Left hindlimb (tissue), 1 donor: ENCODE measurements at regions not wholly inside any gene's neighbourhood (a gene's known extent, or its start where the extent isn't known, plus 50 kb on each side); places are given as distances from the start of the nearest gene placed in this dataset.

Source experiments
- DNase-seq: peaks from one replicate; pipeline ENCODE4 v3.0.0-alpha.2; 2018

DNA sequence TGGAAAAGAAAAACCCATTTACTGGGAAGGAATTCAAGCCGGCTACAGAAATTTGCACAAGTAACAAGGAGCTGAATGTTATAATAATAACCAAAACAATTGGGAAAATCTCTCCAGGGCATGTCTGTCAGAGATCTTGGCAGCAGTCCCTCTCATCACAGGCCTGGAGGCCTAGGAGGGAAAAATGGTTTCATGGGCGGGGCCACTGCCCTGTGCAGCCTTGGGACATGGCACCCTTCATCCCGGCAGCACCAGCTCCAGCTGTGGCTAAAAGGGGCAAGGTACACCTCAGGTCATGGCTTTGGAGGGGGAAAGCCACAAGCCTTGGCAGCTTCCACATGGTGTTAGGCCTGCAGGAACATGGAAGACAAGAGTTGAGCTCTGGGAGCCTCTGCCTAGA is 513.1 kb upstream of the CNKSR2 start:
- DNase-seq, result no peak

DNA sequence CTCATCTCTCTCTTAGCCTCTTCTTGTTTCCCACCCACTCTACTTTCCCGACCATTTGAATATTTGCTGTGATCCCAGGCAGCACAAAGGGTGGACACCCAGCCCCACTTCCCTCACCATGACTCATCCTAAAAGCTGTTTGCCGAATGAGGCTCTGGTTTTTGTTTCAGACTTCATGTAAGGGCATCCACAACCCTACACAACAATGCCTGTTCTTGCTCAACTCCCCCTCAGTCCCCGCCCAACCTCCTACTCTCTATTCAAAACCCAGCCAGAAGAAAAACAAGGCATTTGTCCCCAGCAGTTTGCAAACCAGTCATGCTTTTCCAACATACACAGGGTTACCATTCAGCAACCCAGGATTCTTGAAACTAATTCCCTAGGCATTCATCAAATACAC is 516.5 kb upstream of the CNKSR2 start:
- no peak for DNase-seq

DNA sequence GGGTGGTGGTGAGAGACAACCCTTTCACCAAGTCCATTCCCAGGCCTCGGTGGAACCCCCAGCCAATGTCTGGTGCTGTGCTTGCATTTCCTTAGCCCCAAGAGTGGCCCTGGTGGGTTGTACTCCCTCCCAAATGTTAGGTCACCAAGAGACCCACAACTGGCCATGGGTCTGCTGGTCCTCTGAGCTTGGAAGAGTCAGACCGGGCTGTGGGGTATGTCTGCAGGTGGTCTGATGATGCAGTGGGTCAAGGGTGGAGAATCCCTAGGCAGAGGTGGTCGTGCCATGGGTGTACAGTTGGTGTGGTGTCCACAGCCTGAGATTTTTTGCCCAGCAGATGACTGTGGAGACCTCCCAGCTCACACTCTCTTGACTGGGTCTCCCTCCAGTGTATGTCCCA is 535.7 kb upstream of the CNKSR2 start:
- no peak for DNase-seq

DNA sequence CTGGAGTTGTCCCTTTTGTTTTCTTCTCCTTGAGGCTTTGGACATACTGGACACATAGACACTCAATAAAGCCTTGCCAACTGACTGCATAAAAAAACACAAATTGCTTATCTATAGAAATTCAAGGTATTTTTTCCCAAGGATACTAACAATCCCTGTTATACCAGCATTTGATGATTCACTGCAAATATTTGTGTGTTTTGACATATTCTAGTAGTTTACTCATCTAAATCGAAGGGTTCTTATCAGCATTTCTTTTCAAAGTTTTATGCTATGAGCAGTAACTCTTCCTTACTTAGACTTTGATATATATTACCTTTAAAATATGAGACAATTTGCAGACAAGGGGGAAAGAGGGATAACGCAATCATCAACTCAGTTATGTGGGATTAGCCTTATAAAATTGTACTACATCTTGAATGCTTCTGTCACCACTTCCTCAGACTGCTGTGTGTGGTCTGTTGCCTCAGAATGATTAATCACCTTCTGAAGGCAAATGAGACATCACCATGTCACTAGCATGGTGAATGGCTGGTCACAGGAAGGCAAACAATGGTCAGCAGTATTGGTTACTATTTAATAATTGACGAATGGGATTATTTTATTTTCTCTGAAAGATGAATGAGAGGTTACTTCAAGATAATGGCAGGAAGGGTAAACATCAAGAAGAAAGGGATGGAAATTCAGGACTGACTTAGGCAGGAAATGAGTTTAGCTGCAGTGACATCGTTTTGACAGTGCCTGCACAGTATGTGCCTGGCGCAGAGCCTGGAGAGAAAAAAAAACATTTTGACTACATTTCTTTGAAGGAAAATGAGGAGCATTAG is 544.3 kb upstream of the CNKSR2 start:
- DNase-seq, result no peak

DNA sequence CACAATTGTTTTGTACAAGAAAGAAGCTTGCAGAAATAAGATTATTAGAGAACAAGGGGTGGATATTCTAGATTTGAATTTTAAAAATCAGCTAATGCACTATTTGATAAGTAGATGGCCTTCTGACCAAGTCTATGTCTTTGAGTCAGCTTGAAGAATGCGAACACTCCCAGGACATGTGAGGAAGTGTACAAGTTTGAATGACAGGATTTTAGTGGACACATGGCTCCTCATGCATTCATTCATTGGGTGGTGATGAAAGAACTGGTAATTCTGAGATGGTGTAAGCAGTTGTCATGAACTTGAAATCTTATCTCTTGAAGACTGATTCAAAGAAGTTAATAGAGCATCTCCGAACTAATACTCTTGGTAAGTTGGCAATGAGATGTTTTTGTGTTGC is 548.2 kb upstream of the CNKSR2 start:
- no peak for DNase-seq

DNA sequence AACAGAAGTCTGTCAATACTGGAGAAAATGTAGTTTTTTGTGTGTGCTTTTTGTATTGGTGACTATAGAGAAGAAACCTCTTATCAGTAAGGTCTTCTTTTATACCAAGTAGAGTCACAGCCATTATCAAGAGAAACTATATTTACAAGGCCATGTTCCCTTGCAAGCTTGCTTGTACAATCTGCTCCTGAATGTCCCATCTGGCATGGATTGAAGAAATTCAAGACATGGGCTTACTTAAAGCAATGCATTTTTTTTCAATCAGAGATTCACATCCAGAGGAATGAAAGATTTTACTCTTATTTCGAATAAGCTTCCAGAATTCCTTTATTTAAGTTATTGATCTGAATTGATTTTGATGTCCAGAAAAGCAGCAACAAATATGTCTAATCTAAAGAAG is 537.3 kb upstream of the RPS6KA3 start:
- no peak for DNase-seq

DNA sequence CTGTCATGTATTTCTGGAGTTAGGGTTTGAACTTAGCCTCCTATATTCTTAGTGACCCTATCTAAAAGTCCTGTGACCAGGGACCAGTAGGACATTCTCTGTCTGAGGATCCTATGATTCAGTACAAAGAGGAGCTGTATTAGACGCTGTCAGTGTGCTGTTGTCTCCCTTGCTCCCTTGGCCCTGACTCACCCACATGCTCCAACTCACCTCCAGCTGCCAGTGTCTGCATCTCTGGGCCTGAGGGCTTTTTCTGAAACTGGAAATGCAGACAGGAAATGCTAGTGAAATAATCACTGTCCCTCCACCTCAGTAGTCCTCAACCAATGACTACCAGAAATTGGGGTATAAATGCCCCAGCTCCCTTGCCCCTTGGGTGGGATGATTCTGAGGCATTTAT is 535.3 kb upstream of the RPS6KA3 start:
- no peak for DNase-seq

DNA sequence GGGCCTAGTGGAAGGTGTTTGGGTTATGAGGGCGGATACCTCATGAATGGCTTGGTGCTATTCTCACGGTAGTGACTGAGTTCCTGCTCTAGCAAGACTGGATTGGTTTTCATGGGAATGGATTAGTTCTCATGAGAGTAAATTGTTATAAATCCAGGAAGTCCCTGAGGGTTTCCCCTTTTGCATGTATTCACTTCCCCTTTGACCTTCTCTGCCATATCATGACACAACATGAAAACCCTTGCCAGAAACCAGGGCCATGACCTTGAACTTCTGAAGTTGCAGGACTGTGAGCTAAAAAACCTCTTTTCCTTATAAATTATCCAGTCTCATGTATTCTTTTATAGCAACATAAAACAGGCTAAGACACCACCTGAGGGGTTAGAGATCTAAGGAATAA is 529.7 kb upstream of the RPS6KA3 start:
- no peak for DNase-seq

DNA sequence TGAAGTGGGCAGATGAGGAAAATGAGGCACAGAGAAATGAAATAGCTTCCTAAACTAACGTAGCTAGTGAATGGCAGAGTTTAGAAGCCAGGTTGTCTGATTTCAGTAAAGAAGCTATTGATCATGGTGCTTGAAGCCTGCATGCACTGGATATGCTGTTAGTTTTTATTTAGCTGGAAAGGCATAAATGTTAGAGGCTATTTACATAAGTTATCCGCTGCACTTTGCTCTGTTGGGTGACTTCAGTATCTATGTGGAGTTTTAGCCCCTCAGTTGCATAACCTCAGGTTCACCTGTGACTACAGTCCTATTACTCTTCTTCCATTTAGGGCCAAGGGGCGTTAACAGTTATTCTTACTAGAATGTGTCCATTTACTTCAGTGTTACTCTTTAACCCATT is 522.4 kb upstream of the RPS6KA3 start:
- no peak for DNase-seq

DNA sequence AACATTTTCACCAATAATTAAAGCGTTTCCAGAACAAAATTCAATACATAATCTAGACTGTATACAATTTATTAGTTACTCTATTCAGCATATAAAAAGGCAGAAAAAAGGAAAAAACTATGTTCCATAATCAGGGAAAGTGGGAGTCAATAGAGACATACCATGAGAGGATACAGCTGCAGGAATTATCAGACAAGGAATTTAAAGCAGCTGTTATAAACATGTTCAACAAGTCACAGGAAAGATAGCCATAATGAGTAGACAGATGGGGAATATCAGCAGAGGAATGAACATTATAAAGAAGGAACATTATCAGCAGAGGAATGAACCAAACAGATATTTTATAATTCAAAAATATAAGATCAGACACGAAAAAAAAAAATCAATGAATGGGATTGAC is 500.6 kb upstream of the RPS6KA3 start:
- no peak for DNase-seq

DNA sequence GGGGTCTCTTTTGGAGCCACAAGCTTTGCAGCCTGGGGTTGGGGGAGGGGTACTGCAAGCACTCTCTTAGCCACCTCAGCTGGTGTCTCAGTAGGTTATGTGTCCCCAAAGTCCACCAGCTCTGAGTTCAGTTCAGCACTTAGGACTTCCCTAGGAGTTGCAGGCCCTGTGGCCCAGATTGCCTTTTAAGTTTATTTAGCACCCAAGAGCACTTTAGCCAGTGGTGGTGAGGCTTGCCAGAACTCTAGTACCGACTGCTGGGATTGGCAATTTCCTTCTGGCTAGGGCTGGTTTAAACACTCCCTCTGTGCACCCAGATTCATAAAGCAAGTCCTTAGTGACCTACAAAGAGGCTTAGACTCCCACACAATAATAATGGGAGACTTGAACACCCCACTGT is 489.9 kb upstream of the RPS6KA3 start:
- DNase-seq, result no peak

DNA sequence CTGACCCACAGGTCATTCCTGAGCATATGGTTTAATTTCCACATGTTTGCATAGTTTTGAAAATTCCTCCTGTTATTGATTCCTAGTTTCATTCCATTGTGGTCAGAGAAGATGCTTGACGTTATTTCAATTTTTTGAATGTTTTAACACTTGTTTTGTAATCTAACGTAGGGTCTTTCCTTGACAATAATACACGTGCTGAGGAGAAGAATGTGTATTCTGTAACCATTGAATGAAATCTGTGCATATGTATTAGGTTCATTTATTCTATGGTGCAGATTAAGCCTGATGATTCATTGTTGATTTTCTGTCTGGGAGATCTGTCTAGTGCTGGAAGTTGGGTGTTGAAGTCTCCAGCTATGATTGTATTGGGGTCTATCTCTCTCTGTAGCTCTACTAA is 486.4 kb upstream of the RPS6KA3 start:
- no peak for DNase-seq

DNA sequence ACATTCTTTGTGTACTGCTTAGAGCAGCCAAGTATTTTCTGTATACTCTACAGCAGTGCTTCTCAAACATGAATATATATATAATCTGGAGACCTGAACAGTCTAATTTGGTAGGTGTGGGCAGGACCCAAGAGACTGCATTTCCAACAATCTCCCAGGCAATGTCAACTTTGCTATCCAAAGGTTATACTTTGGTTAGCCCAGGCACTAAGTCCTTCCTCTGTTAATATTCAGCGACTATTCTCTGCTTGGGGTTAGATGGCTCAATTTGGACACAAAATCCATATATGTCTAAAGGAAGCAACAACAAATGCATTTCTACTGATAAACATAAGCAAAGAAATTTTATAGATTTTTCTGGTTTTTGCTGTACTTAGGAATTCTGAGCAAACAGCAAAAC is 480.0 kb upstream of the RPS6KA3 start:
- DNase-seq, result no peak

DNA sequence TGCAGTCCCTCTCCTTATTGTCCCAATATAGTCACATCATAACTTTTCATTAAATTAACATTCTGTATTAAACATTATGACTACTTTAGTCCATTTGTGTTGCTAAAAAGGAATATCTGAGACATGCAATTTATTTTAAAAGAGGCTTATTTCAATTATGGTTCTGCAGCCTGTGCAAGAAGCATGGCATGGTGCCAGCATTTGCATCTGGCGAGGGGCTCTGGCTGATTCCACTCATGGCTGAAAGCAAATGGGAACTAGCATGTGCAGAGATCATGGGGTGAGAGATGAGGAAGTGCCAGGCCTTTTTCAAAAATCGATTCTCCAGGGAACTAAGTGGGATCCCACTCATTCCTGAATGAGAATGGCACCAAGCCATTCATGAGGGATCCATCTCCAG is 476.3 kb upstream of the RPS6KA3 start:
- no peak for DNase-seq

DNA sequence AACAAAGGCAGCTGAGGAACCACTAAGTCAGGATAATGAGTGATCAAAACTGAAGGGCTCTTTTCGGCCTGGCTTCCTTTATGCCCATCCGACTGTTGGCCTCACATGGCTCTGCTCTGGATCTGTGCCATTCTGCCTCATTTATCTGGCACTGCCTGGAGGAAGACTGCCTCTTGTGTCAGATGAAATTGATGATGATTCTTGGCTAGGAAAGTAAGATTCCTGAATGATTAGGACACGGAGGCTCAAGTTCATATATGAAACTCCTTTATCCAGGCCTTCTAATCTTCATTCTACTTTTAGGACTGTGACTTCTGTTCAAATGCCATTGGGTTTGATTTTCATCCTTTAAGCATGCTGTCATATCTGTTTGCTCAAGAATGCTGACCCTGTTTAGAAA is 475.4 kb upstream of the RPS6KA3 start:
- DNase-seq, result no peak

DNA sequence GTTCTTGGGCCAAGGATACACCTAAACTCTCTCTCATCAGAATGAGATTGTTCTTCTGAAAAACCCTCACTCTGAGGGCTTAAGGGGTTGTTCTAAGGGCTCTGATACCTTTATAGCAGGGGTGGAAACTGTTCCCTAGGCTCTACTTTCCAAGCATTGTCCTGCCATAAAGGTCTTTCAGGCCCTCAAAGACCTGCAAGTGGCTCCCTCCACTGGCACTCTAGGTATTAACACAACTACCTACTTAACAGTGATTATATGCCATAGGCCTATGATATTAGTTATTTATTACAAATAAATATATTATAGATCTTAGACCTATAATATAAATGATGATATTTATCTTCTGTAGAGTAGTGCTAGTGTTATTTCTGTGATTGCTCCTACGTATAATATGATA is 473.7 kb upstream of the RPS6KA3 start:
- no peak for DNase-seq

DNA sequence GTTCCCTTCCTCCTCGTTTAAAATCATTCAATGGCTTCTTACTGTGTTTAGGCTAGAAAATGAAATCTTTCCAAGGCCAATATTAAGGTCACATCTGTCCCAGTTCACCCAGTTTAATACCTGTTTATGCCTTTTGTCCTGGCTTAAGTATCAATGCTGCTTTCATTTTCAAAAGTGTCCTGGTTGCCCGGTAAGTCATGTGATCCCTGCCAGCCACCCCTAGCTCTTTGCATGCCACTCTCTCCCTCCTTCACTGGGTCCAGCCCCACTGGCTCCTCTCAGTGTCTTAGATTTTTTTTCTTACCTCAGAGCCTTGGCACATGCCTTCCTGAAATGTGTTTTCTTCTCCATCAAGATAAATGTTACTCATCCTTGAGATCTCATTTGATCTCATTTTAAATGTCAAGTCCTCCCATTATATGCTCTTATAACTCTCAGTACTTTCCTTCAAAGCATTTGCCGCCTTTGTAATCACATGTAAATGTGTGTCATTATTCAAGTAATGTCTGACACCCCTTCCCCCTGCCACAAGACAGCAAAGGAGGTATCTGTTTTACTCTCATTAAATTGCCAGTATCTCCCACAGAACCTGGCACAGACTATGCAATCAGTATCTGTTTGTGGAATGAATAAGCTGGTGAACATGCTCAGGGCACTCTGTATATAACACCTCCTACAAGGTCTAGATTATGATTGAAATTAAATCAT is 472.5 kb upstream of the RPS6KA3 start:
- no peak for DNase-seq

DNA sequence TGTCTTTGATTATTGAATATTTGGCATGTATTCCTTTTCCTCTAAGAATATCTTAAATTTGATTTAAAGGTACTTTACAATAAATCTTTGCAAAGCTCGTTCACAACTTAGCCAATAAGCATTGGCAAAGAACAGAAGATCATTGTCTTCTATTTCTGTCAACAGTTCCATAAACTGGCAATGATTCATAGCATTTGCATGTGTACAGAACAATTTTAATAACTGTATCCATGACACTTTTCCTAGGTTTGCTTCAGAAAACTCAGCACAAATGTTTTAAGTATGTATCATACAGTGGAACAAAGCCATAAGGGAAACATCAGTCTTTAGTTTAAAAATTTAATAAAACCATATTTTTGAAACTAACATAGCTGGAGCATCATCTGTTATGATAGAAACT is 462.7 kb upstream of the RPS6KA3 start:
- DNase-seq, result no peak

DNA sequence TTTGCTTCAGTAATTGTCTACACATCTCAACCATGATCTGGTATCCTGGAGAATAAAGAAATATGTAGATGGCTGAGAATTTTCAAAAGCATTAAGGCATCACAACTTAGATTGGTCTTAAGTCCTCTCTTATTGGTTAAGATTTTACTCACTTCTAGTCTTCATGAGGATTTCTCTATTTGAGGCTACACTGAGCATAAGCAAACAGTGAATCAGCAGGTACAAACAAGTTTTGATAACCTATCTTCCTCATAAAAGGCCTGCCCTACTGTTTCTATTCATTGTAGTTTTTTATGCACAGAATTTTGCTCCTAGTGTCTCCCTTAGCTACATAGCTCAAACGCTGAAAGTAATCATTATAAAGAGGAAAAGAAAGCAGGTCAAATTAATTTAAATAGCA is 460.7 kb upstream of the RPS6KA3 start:
- DNase-seq, result no peak

DNA sequence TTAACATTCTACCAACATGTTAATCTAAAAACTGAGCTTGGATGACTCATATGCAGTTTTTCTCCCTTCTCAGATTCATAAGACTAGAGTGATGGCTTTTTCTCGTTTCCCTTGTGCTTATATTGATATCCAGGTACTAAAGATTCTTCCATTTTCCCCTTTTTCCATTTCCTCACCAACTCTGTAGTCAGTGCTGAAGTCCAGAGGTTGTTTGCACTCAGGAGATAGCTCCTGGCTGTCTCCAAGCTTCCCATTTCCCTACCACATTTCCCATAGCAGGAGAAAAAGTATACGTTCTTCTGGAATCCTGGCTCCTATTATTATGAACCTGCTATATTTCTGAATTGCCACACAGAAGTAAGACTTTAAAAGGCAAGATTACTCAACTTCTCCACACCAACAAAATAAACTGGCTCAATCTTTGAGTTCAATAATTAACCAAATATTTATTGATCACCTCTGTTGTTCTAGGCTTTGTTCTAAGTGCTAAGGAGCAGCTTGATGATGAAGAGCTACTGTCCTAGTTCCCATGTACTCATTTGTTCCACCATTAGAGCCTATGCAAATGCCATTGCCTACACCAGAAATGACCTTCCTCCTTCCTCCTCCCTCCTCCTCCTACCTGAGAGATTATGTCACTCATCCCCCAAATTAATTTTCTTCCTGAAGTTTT is 454.4 kb upstream of the RPS6KA3 start:
- DNase-seq, result no peak

DNA sequence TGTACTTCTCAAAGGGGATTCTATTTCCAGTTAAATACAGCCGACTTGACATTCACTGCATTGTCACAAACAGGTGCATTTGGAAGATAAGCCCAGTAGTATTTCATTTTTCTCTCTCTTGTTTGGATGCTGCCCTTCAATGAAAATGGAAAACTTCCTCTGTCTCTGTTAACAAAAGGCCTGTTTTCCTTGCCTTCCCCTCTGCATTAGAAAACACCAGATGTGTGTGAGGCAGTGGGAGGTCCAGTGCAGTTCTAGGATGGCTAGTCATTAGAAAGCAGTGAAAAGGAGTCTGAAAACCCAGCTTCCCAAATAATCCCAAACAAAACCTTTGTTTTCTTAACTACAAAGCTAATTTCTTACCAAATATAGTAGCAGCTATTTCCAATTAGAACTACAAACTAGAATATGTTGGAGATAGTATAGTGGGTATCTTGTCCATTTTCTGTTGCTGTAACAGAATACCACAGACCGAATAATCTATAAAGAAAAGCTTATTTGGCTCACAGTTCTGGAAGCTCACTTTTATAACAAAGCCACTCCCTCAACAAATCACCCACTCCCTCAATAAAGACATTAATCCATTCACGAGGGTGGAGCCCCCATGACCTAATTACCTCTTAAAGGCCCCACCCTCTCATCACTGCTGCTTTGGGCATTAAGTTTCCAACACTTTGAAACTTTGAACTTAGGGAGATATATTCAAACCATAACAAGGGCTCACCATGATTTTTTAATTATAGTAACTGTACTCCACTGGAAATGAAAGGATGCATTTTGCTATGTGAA is 452.1 kb upstream of the RPS6KA3 start:
- DNase-seq, result no peak

DNA sequence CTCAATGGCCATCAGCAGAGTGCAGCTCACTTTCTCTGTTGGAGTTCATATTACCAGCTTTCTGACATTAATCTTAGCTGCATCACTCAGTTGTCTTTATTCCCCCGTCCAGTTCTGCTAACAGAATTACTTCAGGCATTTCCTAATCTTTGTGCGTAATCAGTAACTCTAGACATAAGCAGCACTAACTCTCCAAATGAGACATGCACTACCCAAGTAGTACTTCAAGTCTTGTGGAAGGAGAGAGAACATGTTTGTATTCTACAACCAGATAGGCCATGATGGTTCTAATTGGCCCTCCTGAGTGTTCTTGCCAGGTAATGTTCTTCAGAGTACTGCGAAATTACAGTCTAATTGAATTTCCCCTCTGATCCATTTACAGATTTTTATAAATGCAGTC is 448.5 kb upstream of the RPS6KA3 start:
- no peak for DNase-seq

DNA sequence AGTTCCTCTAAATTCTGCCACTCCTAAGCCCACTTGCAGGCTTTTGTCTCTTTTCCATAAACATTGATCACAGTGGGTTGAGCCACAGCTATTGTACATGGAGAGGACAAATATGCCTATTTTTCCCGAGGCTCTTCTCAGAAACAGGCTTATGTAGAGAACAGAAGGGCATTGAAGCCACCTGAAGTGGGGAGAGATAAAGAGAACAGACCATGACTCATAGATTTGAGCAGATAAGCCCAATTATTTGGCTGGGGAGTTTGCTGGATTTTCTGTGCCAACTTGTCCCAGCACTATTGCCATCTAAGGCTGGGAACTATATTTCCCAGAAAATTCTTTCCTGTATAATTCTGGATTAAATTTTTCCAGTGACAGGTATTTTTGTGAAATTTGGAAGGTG is 446.1 kb upstream of the RPS6KA3 start:
- DNase-seq, result no peak
